ENCODE measurements at regions not wholly inside any gene's neighbourhood (a gene's known extent, or its start where the extent isn't known, plus 50 kb on each side); places are given as distances from the start of the nearest gene placed in this dataset.
"Not testable (repeated sequence)": the region's sequence is repeated elsewhere in the genome, so short reads cannot be mapped to it uniquely, and the experiment has no call there.

DNA sequence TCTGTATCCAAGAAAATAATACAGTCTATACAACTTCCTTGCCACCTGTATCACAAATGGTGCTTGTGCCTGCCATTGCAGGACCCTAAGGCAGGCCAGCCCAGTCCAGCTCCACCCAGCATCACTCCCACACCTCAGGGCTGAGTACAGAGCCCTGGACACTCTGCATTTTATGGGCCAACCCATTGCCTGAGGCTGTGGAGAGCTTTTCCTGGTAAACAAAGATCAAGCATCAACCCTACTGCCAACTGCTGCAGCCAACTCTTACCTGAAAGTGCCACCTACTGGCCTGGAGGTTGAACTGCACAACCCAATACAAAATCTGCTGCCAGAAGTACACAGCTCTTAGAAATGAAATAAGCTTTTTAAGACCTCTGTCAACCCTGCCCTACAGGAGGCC lies 1082.2 kb downstream of the NAALADL2 start:
- in situ Hi-C loops (cut with HindIII; ENCODE audit: low pct_unique_long_range_greater_than_20kb, low sequenced_read_pairs) = no loop called here

DNA sequence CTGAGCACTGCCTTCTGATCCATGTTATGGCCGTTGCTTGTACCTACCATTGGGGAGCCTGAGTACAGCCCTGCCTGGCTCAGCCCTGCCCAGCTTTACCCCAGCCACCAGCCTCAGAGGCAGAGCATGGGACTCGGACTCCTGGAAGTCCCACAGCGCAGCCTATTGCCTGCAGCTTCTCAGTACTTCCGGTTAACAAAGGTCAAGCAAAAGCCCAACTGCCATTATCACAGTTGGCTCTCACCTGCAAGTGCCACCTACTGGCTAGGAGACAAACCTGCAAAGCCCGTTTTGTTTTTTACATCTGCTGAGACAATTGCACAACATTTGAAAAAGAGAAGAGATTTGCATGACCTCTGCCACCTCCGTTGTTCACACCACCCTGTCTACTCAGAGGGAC lies 1081.7 kb downstream of the NAALADL2 start:
- DNase-seq (ENCODE audit: low read depth) = peak; percentile 59
- in situ Hi-C loops (cut with HindIII; ENCODE audit: low pct_unique_long_range_greater_than_20kb, low sequenced_read_pairs) = no loop called here

More for the DNA sequence above, 1082.2 kb downstream of the NAALADL2 start:
- peak; percentile 58 for DNase-seq (ENCODE audit: low read depth)

DNA sequence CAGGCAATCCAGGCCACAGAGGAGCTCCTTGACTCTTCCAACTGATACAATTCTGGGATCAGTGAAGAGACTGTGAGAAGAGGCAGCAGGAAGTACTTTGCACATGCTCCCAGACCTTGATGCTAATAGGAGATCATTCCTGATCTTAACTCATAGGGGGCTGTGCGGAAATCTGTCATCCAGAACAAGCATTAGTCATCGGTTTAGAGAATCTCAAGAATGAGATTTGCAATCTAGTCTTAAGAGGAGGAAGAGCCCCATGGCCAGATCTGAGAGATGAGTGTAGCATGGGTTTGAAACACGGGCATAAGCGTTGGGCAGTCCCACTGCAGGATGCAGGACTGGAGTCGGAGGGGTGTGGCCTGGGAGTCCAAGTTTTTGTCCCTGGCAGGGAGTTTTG lies 1081.1 kb downstream of the NAALADL2 start:
- DNase-seq (ENCODE audit: low read depth) = peak; percentile 88
- in situ Hi-C loops (cut with HindIII; ENCODE audit: low pct_unique_long_range_greater_than_20kb, low sequenced_read_pairs) = no loop called here

DNA sequence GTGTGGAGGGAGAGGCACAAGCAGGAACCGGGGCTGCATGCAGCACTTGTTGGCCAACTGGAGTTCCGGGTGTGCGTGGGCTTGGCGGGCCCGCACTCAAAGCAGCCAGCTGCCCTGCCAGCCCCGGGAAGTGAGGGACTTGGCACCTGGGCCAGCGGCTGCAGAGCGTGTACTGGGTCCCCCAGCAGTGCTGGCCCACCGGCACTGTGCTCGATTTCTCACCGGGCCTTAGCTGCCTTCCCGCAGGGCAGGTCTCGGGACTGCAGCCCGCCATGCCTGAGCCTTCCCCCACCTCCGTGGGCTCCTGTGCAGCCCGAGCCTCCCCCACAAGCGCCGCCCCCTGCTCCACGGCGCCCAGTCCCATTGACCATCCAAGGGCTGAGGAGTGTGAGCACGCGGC lies 1078.2 kb downstream of the NAALADL2 start:
- DNase-seq (ENCODE audit: low read depth); in situ Hi-C loops (cut with HindIII; ENCODE audit: low pct_unique_long_range_greater_than_20kb, low sequenced_read_pairs): not testable (repeated sequence)

DNA sequence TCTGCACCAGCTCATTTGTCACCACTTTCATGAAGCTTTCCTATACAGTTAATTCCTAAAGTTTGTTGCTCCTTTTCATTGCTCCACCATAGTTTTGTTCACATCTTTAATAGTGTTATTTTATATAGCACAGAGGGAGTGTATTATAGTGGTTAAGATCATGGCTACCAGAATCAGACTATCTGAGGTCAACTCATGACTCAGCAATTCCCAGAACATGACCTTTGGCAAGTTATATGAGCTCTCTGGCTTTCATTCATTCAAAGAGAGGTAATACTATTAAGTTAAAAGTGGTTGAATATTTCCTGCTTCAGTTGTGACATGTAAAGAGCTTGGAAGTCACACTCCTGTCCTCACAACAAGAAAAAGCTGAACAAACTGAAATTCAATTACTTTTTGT lies 1073.5 kb downstream of the NAALADL2 start:
- DNase-seq (ENCODE audit: low read depth) = peak; percentile 23
- in situ Hi-C loops (cut with HindIII; ENCODE audit: low pct_unique_long_range_greater_than_20kb, low sequenced_read_pairs) = no loop called here

DNA sequence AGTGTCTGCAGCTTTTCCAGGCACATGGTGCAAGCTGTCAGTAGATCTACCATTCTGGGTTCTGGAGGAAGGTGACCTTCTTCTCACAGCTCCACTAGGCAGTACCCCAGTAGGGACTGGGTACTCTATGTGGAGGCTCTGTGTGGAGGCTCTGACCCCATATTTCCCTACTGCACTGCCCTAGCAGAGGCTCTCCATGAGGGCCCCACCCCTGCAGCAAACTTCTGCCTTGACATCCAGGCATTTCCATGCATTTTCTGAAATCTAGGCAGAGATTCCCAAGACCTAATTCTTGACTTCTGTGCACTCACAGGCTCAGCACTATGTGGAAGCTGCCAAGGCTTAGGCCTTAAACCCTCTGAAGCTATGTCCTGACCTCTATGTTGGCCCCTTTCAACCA lies 1060.0 kb downstream of the NAALADL2 start:
- in situ Hi-C loops (cut with HindIII; ENCODE audit: low pct_unique_long_range_greater_than_20kb, low sequenced_read_pairs) = no loop called here
- DNase-seq (ENCODE audit: low read depth) = no peak

DNA sequence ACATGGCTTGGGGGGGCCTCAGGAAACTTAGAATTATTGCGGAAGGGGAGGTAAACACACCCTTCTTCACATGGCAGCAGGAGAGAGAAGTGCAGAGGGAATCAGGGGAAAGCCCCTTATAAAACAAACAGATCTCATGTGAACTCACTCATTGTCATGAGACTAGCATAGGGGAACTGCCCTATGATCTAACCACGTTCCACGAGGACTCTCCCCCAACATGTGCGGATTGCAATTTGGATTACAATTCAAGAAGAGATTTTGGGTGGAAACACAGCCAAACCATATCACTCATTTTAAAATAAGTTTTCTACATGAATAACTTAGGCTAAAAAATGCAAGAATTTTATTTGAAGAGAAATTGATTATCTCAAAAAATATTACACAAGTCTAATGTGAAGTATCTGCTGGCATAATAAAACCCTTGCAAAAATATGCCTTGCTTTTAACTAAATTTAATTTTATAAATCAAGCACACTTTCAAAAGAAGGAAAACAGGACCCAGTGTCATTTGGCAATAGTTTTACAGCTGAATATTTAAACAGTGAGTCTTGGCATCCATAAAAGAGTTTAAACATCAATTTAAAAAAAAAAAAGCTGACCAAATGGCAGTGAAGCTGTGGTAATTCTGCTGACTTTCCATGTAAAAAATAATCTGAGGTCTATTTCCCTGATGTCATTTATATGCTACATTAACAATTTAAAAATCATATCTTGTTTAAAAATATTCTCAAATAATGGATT lies 1057.2 kb downstream of the NAALADL2 start:
- no peak for DNase-seq (ENCODE audit: low read depth)
- in situ Hi-C loops (cut with HindIII; ENCODE audit: low pct_unique_long_range_greater_than_20kb, low sequenced_read_pairs) = no loop called here

DNA sequence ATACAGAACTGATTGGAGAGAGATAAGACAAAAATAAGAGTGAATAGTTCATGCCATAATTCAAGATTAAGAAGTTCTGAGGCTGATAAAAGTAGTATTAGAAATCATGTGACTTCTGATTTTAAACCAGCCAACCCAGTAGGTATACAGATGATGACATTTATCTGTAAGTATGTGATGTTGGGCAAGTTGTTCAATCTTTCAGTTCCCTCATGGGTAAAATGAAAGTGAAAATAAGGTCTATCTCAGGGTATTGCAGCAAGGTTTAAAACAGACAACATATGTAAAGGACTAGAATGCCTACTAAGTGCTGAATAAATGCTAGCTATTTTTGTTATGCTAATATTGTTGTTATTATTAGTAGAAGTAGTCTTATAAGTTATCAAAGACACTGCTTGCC lies 1055.7 kb downstream of the NAALADL2 start:
- no peak for DNase-seq (ENCODE audit: low read depth)

DNA sequence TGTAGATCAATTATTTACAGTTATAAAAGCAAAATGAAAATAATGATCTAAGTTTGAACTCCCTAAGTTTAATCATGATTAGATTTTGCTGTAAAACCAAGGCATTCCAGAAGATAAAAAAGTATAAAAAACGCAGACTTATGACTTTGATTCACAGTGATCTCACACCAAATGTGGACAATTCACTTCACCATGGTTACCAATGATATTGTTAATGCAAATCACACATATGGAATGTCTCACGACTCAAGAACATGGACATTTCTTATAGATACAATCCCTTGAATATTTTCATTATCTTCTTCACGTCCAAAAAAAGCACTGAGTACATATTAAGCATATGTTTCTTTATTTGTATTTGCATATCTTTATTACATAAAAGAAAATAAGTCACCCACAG lies 1054.2 kb downstream of the NAALADL2 start:
- DNase-seq (ENCODE audit: low read depth) = no peak
- in situ Hi-C loops (cut with HindIII; ENCODE audit: low pct_unique_long_range_greater_than_20kb, low sequenced_read_pairs) = no loop called here

More for the DNA sequence above, 1055.7 kb downstream of the NAALADL2 start:
- in situ Hi-C loops (cut with HindIII; ENCODE audit: low pct_unique_long_range_greater_than_20kb, low sequenced_read_pairs) = no loop called here

DNA sequence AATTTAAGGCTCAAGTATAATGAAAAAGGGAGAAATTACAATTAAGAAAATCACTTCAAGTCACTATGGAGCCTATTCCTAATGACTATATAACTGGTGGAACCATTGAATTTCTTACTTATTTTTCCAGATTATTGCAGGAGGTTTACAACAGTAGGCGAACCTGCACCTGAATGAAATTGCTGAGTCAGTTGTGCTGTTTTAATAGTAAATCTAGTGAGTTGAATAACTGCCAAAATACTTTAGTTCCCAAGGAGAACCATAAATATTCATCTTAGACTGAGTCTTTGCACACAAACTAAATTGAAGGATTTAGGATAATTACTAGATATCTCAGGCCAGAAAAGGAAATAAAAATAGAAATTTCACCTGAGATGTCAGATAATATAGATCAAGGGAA lies 1052.8 kb downstream of the NAALADL2 start:
- DNase-seq (ENCODE audit: low read depth) = no peak
- in situ Hi-C loops (cut with HindIII; ENCODE audit: low pct_unique_long_range_greater_than_20kb, low sequenced_read_pairs) = no loop called here

DNA sequence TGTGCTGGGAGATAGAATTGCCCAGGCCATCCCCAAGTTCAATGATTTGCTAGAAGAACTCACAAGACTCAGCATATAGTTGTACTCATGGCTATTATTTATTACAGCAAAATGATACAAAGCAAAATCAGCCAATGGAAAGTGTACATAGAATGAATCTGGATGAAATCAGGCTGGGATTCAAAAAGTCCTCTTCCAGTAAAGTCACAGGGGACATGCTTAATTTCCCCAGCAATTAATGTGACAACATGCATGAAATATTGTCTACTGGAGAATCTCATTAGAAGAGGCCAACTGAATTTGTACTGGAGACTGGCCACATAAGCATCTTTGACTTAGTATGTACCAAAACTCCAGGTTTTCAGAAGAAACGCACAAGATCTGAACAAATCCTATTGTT lies 1043.1 kb downstream of the NAALADL2 start:
- in situ Hi-C loops (cut with HindIII; ENCODE audit: low pct_unique_long_range_greater_than_20kb, low sequenced_read_pairs) = no loop called here
- no peak for DNase-seq (ENCODE audit: low read depth)

DNA sequence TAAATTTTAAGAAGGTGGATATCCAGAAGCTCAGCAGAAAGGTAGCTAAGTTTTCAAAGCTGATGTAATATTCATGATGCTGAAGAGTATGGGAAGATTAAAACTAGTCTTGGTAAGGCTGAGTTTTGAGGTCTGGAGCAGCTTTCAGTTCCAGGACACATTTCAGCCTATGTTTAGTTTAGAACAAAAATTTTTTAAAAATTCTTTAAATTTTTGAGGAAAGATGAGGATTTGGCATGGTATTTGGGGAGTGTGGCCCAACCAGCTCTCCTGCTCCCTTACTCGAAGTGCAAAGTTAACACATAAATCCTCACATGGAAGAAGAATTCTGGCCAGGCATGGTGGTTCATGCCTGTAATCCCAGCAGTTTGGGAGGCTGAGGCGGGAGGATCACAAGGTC lies 1039.1 kb downstream of the NAALADL2 start:
- DNase-seq (ENCODE audit: low read depth) = no peak
- in situ Hi-C loops (cut with HindIII; ENCODE audit: low pct_unique_long_range_greater_than_20kb, low sequenced_read_pairs) = no loop called here

DNA sequence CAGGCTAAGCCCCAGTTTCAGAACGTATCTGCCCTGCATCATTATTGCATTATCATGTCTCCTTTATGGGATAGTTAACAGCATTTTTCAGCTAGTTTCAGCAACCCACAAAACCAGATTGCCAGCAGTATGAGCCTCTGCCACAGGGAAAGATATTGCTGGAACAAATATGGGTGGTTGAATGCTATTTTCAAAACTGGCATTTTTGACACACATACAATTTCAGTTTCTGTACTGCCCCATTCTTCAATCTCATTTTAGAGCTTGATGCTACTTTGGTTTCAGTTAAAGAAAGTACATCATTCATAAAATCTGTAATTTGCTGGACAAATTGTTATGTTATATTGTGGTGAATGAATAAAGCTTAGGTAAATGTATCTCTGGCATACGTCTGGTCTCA lies 1037.5 kb downstream of the NAALADL2 start:
- in situ Hi-C loops (cut with HindIII; ENCODE audit: low pct_unique_long_range_greater_than_20kb, low sequenced_read_pairs) = no loop called here
- DNase-seq (ENCODE audit: low read depth) = no peak

DNA sequence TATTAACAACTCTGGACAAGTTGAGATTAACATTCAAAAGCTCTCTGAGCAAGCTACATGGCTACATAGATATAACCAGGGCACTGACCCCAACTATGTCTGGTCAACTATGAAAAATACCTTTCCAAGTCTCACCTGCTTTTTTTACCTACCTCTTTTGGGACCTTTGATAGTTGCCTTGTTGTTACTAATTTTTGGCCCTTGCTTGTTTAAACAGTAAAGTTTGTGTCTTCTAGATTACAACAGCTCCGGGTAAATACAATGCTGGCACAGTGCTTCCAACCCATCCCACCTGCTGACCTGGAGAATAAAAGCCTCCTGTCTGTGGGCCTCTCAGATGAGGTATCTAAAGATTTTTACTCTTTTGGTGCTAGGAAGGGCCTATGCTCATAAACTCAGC lies 1036.6 kb downstream of the NAALADL2 start:
- in situ Hi-C loops (cut with HindIII; ENCODE audit: low pct_unique_long_range_greater_than_20kb, low sequenced_read_pairs) = no loop called here
- no peak for DNase-seq (ENCODE audit: low read depth)

DNA sequence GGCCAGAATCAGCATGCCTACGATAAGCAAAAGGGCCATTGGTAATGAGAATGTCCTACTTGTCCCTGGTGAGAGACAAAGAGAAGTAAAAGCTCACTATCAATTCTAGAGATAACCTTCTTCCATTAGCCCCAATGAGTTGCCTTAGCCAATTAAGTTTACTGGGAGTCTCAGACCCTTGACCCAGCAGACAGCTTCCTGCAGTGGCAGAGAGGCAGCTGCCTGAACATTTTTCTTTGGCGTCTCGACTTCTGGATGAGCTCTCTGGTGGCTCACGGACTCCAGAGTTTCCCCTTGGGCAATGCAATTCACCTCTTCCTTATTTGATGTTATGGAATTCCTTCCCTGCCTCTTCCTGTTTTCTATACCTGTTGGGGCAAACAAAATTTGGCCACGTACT lies 1034.4 kb downstream of the NAALADL2 start:
- no peak for DNase-seq (ENCODE audit: low read depth)
- in situ Hi-C loops (cut with HindIII; ENCODE audit: low pct_unique_long_range_greater_than_20kb, low sequenced_read_pairs) = no loop called here

DNA sequence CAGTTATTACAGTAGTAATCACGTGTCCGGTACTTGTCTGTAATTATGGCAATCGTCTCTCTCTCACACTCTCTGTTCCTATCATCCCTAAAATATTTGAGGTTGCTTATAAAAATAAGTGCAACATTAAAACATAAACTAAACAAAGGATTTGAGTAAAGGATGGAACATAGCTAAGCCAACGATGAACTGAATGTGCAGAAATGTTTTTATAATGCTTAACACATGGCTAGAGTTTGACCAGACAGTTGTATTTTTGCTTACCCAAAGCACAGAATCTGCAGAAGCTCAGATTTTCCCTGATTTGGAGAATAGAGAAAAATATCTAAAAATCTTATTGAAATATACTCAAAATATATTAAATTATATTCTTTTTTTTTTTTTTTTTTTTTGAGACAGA lies 1030.9 kb downstream of the NAALADL2 start:
- DNase-seq (ENCODE audit: low read depth) = no peak
- in situ Hi-C loops (cut with HindIII; ENCODE audit: low pct_unique_long_range_greater_than_20kb, low sequenced_read_pairs) = no loop called here

DNA sequence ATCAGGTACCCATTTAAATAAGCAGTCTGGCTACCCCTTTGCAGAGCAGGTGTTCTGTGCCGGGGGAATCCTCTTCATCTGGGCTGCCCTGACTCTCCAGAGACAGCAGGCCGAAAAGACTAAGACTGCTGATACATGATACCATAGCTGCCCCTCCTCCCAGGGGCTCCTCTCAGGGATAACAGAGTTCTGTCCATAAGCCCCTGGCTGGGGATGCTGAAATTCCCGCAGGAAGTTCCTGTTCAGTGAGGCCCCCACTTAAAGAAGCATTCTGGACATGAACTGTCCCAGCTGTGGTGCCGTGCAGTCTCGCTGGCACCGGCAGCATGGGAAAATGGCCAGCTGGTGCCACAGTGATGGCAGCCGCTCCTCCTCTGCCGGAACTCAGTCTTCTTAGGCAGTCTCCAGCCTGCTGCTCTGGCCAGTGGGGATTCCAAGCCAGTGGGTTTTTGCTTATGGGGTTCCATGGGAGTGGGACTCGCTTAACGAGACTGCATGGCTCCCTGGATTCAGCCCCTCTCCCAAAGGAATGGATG lies 1026.2 kb downstream of the NAALADL2 start:
- DNase-seq (ENCODE audit: low read depth) = no peak
- in situ Hi-C loops (cut with HindIII; ENCODE audit: low pct_unique_long_range_greater_than_20kb, low sequenced_read_pairs) = no loop called here

DNA sequence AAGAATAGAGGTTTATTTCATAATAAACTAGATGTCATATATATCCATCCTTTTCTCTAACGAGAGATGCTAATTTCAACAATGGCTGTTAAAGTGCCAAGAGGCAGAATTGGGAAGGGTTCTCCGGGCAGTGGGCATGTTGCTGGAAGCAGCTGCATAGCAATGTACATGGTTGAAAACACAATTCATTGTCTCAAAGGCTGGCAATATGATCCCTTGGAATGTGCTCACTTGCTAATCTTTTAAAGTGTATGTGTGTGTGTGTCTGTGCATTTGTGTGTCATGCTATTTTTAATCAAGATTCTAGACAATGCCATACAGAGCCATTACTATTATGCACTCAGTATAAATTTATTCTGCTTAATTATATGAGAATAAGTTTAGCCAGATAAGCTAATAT lies 1020.3 kb downstream of the NAALADL2 start:
- in situ Hi-C loops (cut with HindIII; ENCODE audit: low pct_unique_long_range_greater_than_20kb, low sequenced_read_pairs) = no loop called here
- DNase-seq (ENCODE audit: low read depth) = no peak

DNA sequence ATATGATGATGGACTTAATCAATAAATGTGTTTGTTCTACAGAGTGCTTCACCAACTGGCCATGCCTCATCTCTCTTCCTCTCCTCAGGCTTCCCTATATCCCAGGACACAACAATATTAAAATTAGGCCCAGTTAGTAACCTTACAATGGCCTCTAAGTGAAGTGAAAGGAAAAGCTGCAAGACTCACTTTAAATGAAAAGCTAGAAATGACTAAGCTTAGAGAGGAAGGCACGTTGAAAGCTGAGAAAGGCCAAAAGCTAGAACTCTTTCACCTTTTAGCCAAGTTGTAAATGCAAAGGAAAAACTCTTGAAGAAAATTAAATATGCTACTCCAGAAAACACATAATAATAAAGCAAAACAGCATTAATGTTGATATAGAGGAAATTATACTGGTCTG lies 1010.3 kb downstream of the NAALADL2 start:
- no peak for DNase-seq (ENCODE audit: low read depth)
- in situ Hi-C loops (cut with HindIII; ENCODE audit: low pct_unique_long_range_greater_than_20kb, low sequenced_read_pairs) = no loop called here

DNA sequence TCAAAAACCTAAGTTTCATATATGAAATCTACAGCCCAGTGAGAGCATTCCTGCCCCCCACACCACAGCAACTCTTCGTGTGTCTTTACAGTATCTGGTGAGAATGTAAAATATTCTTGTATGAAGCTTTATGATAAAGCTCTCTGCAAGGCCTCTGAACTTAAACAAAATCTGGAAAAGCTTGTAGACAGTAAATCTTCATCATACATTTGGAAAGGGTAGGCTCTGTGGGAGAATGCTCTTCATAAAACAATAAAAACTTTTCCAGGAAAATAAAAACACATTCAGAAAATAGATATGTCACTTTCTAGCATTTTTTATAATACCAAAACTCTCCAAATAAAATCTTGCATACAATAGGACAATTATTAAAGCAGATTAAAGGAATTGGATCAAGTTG lies 1009.5 kb downstream of the NAALADL2 start:
- in situ Hi-C loops (cut with HindIII; ENCODE audit: low pct_unique_long_range_greater_than_20kb, low sequenced_read_pairs) = no loop called here
- DNase-seq (ENCODE audit: low read depth) = no peak

Data from Caki2 (cell line).